ENCODE measurements at regions not wholly inside any gene's neighbourhood (a gene's known extent, or its start where the extent isn't known, plus 50 kb on each side); places are given as distances from the start of the nearest gene placed in this dataset.

DNA sequence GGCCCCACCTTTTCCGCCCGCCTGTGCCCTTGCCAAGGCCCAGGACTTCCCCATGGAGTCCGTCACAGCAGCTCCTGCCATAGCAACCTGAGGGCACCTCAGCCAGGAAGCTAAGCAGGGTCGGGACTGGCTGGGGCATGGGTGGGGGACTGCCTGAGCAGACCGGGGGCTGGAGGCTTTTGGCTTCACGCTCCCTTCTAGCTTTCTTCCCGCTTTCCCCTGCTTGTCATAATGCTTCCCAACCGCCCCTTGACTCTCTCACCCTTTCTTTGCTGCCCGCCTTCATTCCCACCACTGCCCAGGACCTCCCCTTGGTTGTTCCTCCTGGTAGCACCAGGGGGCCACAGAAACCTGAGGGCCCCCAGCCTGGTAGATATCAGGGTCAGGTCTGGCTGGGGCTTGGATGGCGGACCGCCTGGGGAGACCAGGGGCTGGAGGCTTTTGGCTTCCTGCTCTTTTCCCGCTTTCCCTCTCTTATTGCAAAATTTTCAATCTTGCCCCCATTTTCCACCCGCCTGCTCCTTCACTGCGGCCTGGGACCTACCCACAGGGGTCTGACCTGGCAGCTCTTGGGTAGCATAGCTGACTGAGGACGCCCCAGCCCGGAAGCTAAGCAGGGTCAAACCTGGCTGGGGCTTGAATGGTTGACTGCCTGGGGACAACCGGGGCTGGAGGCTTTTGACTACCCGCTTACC, 2287.7 kb downstream of the TP53TG3F start:
- TF ChIP-seq, protein P1, sequence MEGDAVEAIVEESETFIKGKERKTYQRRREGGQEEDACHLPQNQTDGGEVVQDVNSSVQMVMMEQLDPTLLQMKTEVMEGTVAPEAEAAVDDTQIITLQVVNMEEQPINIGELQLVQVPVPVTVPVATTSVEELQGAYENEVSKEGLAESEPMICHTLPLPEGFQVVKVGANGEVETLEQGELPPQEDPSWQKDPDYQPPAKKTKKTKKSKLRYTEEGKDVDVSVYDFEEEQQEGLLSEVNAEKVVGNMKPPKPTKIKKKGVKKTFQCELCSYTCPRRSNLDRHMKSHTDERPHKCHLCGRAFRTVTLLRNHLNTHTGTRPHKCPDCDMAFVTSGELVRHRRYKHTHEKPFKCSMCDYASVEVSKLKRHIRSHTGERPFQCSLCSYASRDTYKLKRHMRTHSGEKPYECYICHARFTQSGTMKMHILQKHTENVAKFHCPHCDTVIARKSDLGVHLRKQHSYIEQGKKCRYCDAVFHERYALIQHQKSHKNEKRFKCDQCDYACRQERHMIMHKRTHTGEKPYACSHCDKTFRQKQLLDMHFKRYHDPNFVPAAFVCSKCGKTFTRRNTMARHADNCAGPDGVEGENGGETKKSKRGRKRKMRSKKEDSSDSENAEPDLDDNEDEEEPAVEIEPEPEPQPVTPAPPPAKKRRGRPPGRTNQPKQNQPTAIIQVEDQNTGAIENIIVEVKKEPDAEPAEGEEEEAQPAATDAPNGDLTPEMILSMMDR (conservative IDR thresholded peaks at IDR 0.05; ENCODE audit: low read depth, low read length): no peak
- no peak overlapping the region for H3K4me3 ChIP-seq (ENCODE audit: low read depth, low read length)
- no peak for DNase-seq (ENCODE audit: low read depth)

DNA sequence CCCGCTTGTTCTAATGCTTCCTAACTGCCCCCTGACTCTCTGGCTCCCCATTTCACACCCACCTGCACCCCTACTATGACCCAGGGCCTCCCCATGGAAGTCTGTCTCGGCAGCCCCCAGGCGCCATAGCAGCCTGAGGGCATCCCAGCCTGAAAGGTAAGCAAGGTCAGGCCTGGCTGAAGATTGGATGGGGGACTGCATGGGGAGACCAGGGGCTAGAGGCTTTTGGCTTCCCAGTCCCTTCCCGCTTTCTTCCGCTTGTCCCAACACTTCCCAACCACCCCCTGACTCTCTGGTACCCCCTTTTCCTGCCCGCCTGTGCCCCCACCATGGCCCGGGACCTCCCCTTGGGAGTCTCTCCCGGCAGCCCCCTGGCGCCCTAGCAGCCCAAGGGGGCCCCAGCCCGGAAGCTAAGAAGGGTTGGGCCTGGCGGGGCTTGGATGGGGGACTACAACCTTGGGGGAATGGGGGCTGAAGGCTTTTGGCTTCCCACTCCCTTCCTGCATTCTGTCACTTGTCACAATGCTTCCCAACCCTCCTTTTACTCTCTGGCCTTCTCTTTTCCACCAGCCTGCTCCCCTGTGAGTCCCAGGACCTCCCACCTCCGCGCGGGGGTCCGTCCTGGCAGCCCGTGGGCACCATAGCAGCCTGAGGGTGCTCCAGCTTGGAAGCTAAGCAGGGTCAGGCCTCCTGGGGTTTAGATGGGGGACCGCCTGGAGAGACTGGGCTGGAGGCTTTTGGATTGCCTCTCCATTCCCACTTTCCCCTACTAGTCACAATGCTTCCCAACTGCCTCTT, 2288.4 kb downstream of the TP53TG3F start:
- TF ChIP-seq, protein P1 (conservative IDR thresholded peaks at IDR 0.05; ENCODE audit: low read depth, low read length): no peak
- H3K4me3 ChIP-seq (ENCODE audit: low read depth, low read length): no peak overlapping the region
- no peak for DNase-seq (ENCODE audit: low read depth)

DNA sequence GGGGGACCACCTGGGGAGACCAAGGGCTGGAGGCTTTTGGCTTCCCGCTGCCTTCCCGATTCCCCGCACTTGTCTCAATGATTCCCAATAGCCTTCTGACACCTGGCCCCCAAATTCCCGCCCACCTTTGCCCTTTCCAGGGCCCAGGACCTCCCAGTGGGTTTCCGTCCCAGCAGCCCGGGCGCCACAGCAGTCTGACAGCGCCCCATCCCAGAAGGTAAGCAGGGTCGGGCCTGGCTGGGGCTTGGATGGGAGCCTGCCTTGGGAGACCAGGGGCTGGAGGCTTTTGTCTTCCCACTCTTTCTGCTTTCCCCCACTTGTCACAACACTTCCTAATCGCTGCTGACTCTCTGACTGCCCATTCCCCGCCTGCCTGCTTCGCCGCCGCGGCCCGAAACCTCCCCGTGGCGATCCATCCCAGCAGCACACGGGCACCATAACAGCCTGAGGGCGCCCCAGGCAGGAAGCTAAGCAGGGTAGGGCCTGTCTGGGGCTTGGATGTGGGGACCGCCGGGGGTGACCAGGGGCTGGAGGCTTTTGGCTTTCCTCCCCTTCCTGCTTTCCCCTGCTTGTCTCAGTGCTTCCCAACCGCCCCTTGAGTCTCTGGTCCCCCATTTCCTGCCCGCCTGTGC, 2289.3 kb downstream of the TP53TG3F start:
- no peak for DNase-seq (ENCODE audit: low read depth)
- TF ChIP-seq, protein P1 (conservative IDR thresholded peaks at IDR 0.05; ENCODE audit: low read depth, low read length): no peak
- H3K4me3 ChIP-seq (ENCODE audit: low read depth, low read length): no peak overlapping the region

DNA sequence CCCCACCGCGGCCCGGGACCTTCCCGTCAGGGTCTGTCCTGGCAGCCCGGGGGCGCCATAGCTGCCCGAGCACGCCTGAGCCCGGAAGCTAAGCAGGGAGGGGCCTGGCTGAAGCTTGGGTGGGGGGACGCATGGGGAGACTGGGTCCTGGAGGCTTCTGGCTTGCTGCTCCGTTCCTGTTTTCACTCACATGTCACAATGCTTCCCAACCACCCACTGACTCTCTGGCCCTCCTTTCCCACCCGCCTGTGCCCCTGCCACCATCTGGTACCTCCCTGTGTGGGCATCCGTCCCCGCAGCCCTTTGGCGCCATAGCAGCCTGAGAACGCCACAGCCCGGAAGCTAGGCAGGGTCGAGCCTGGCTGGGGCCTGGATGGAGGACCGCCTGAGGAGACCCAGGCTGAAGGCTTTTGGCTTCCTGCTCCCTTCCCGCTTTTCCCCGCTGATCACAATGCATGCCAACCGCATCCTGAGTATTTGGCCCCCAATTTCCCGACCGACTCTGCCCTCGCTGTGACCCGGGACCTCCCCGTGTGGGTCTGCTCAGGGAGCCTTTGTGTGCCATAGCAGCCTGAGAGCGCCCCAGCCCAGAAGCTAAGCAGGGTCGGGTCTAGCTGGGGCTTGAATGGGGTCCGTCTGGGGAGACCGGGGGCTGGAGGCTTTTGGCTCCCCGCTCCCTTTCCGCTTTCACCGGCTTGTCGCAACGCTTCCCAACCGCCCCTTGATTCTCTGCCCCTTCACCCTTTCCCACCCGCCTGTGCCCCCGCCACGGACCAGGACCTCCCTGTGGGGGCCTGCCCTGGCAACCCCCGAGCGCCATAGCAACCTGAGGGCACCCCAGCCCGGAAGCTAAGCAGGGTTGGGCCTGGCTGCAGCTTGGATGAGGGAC, 2290.1 kb downstream of the TP53TG3F start:
- no peak for DNase-seq (ENCODE audit: low read depth)
- TF ChIP-seq, protein P1 (conservative IDR thresholded peaks at IDR 0.05; ENCODE audit: low read depth, low read length): no peak
- H3K4me3 ChIP-seq (ENCODE audit: low read depth, low read length): no peak overlapping the region

DNA sequence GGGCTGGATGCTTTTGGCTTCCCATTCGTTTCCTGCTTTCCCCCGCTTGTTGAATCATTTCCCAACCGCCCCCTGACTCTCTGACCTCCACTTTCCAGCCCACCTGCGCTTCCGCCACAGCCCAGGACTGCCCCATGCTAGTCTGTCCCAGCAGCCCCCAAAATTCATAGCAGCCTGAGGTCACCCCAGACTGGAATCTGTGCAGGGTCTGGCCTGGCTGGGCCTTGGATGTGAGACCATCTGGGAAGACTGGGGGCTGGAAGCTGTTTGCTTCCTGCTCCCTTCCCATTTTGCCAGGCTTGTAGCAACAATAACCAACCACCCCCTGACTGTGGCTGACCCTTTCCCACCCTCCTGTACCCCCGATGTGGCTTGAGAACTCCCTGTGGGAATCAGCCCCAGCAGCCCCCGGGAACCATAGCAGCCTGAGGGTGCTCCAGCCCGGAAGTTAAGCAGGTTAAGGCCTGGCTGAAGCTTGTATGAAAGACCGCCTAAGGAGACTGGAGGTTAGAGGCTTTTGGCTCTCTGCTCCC, 2290.8 kb downstream of the TP53TG3F start:
- no peak for DNase-seq (ENCODE audit: low read depth)
- TF ChIP-seq, protein P1 (conservative IDR thresholded peaks at IDR 0.05; ENCODE audit: low read depth, low read length): no peak
- no peak overlapping the region for H3K4me3 ChIP-seq (ENCODE audit: low read depth, low read length)

DNA sequence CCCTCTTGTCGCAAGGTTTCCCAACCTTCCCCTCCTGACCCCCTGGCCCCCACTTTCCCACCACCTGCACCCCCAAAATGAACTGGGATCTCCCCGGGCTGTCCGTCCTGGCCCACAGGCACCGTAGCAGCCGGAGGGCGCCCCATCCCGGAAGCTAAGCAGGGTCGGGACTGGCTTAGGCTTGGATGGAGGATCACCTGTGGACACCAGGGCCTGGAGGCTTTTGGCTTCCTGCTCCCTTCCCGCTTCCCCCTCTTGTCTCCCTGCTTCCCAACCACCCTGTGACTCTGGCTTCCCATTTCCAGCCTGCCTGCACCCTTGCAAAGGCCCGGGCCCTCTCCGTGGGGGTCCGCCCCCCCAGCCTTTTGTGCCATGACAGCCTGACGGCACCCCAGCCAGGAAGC, 2291.3 kb downstream of the TP53TG3F start:
- TF ChIP-seq, protein P1 (conservative IDR thresholded peaks at IDR 0.05; ENCODE audit: low read depth, low read length): no peak
- no peak overlapping the region for H3K4me3 ChIP-seq (ENCODE audit: low read depth, low read length)

More for the DNA sequence above, 2291.3 kb downstream of the TP53TG3F start:
- DNase-seq (ENCODE audit: low read depth): no peak
